ENCODE measurements at regions not wholly inside any gene's neighbourhood (a gene's known extent, or its start where the extent isn't known, plus 50 kb on each side); places are given as distances from the start of the nearest gene placed in this dataset.

- TF ChIP-seq, protein P1, sequence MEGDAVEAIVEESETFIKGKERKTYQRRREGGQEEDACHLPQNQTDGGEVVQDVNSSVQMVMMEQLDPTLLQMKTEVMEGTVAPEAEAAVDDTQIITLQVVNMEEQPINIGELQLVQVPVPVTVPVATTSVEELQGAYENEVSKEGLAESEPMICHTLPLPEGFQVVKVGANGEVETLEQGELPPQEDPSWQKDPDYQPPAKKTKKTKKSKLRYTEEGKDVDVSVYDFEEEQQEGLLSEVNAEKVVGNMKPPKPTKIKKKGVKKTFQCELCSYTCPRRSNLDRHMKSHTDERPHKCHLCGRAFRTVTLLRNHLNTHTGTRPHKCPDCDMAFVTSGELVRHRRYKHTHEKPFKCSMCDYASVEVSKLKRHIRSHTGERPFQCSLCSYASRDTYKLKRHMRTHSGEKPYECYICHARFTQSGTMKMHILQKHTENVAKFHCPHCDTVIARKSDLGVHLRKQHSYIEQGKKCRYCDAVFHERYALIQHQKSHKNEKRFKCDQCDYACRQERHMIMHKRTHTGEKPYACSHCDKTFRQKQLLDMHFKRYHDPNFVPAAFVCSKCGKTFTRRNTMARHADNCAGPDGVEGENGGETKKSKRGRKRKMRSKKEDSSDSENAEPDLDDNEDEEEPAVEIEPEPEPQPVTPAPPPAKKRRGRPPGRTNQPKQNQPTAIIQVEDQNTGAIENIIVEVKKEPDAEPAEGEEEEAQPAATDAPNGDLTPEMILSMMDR (conservative IDR thresholded peaks at IDR 0.05; ENCODE audit: low read depth, low read length): no peak
- no peak for TF ChIP-seq EZH2 (IDR thresholded peaks at IDR 0.05; ENCODE audit: borderline replicate concordance, low read depth, low read length, poor library complexity, severe bottlenecking)
Measured at GRCh38 chr11:70729949-70730348, 331.6 kb downstream of the CTTN start.

Data from A673 (cell line).